ENCODE measurements at regions not wholly inside any gene's neighbourhood (a gene's known extent, or its start where the extent isn't known, plus 50 kb on each side); places are given as distances from the start of the nearest gene placed in this dataset.

GRCh38 chr5:15367489-15367888, 132.5 kb upstream of the FBXL7 start:
- ChIA-PET POLR2A (no interaction called here), CTCF (no interaction called here)
- Mint-ChIP-seq H3K27me3 (no peaks in the 10 kb centered on the region), H3K4me1 (no peaks in the 10 kb centered on the region), H3K9me3 (ENCODE audit: insufficient read depth) (peaks cover 8% of the 10 kb centered on the region), H3K4me3 (no peak overlapping the region), H3K27ac (no peak overlapping the region)
- H3K9ac ChIP-seq (ENCODE audit: low read length): no peak overlapping the region
- no peaks in the 10 kb centered on the region for H3K4me1 ChIP-seq (ENCODE audit: control insufficient read depth in 2 of 2, insufficient read depth in 2 of 2, low read length in 2 of 2)
- H4K20me1 ChIP-seq (ENCODE audit: control insufficient read depth, insufficient read depth, low read length, poor library complexity, severe bottlenecking): no peaks in the 10 kb centered on the region
- intact Hi-C loops (cut with micrococcal nuclease): no loop called here
- H3K36me3 ChIP-seq (replicated peaks in 1 of 2; ENCODE audit: control extremely low read depth in 1 of 2, control insufficient read depth in 1 of 2, extremely low read depth in 1 of 2, insufficient read depth in 2 of 2, low read length in 1 of 2): no peaks in the 10 kb centered on the region
- no peak overlapping the region for H3K27ac ChIP-seq (ENCODE audit: low read length in 2 of 2)
- DNase-seq (no peak), ATAC-seq (ENCODE audit: low read depth) (no peak)
- H3K79me2 ChIP-seq (ENCODE audit: control insufficient read depth, insufficient read depth, low read length): no peaks in the 10 kb centered on the region
- no peak for TF ChIP-seq EZH2 (IDR thresholded peaks at IDR 0.05; ENCODE audit: borderline replicate concordance, insufficient read depth, low read depth, low read length, poor library complexity, severe bottlenecking)
- no peak for TF ChIP-seq CTCF (IDR thresholded peaks at IDR 0.05)
- H3K9me3 ChIP-seq (ENCODE audit: control extremely low read depth in 1 of 3, control insufficient read depth in 2 of 3, insufficient read depth in 1 of 3, low read length in 2 of 3): peaks cover 0 to 9% (median 0%) of the 10 kb centered on the region in 3 donors
- 83% methylated on average over 2 of the region's 3 CpGs for WGBS (ENCODE audit: insufficient coverage)
- no peak overlapping the region for H3K4me3 ChIP-seq (ENCODE audit: control extremely low read depth in 1 of 5, extremely low read depth in 1 of 5, insufficient read depth in 1 of 5, low read depth in 2 of 5, low read length in 4 of 5)
- H2AFZ ChIP-seq (ENCODE audit: insufficient read depth, low read depth, low read length, poor library complexity, severe bottlenecking): no peak overlapping the region
- H3K4me2 ChIP-seq (replicated peaks; ENCODE audit: low read depth, low read length, poor library complexity, severe bottlenecking): no peak overlapping the region
- no peaks in the 10 kb centered on the region for H3K27me3 ChIP-seq (replicated peaks in 1 of 4; ENCODE audit: control extremely low read depth in 1 of 4, control insufficient read depth in 3 of 4, insufficient read depth in 4 of 4, low read length in 3 of 4)

GRCh38 chr5:15366676-15367391, 133.1 kb upstream of the FBXL7 start:
- Histone ChIP-seq H3K9ac (ENCODE audit: low read length) (no peak overlapping the region), H3K36me3 (replicated peaks in 1 of 2; ENCODE audit: control extremely low read depth in 1 of 2, control insufficient read depth in 1 of 2, extremely low read depth in 1 of 2, insufficient read depth in 2 of 2, low read length in 1 of 2) (no peaks in the 10 kb centered on the region), H3K27me3 (replicated peaks in 1 of 4; ENCODE audit: control extremely low read depth in 1 of 4, control insufficient read depth in 3 of 4, insufficient read depth in 4 of 4, low read length in 3 of 4) (no peaks in the 10 kb centered on the region), H3K4me2 (replicated peaks; ENCODE audit: low read depth, low read length, poor library complexity, severe bottlenecking) (no peak overlapping the region), H3K9me3 (ENCODE audit: control extremely low read depth in 1 of 3, control insufficient read depth in 2 of 3, insufficient read depth in 1 of 3, low read length in 2 of 3) (peaks cover 0 to 5% (median 0%) of the 10 kb centered on the region in 3 donors), H2AFZ (ENCODE audit: insufficient read depth, low read depth, low read length, poor library complexity, severe bottlenecking) (no peak overlapping the region), H4K20me1 (ENCODE audit: control insufficient read depth, insufficient read depth, low read length, poor library complexity, severe bottlenecking) (no peaks in the 10 kb centered on the region), H3K79me2 (ENCODE audit: control insufficient read depth, insufficient read depth, low read length) (no peaks in the 10 kb centered on the region), H3K27ac (ENCODE audit: low read length in 2 of 2) (no peak overlapping the region), H3K4me1 (ENCODE audit: control insufficient read depth in 2 of 2, insufficient read depth in 2 of 2, low read length in 2 of 2) (no peaks in the 10 kb centered on the region), H3K4me3 (ENCODE audit: control extremely low read depth in 1 of 5, extremely low read depth in 1 of 5, insufficient read depth in 1 of 5, low read depth in 2 of 5, low read length in 4 of 5) (no peak overlapping the region)
- H3K9me3 Mint-ChIP-seq (ENCODE audit: insufficient read depth): peaks cover 8% of the 10 kb centered on the region
- TF ChIP-seq CTCF (IDR thresholded peaks at IDR 0.05) (no peak), EZH2 (IDR thresholded peaks at IDR 0.05; ENCODE audit: borderline replicate concordance, insufficient read depth, low read depth, low read length, poor library complexity, severe bottlenecking) (no peak)
- intact Hi-C loops (cut with micrococcal nuclease): no loop called here
- no peak for DNase-seq
- ChIA-PET CTCF (no interaction called here), POLR2A (no interaction called here)
- no peak overlapping the region for H3K4me3 Mint-ChIP-seq
- WGBS (ENCODE audit: insufficient coverage): 50% methylated on average over 1 of the region's 6 CpGs
- H3K4me1 Mint-ChIP-seq: no peaks in the 10 kb centered on the region
- ATAC-seq (ENCODE audit: low read depth): no peak
- H3K27me3 Mint-ChIP-seq: no peaks in the 10 kb centered on the region
- H3K27ac Mint-ChIP-seq: no peak overlapping the region

Measured in B cell (primary cell).